Naive thymus-derived CD8-positive, alpha-beta T cell (primary cell): ENCODE measurements at regions not wholly inside any gene's neighbourhood (a gene's known extent, or its start where the extent isn't known, plus 50 kb on each side); places are given as distances from the start of the nearest gene placed in this dataset.

Experiments used
- ATAC-seq, 2 donors: fragments of 150-1000 bp; cut with Tn5 transposase in 1 of 2; sonication (Bioruptor Pico), chemical (Tn5 transposase) in 1 of 2; 1 replicate in 1 of 2; 2 replicates in 1 of 2; pipeline ENCODE4 v1.10.0; 2021; ENCODE audit warnings: mild to moderate bottlenecking in 2 of 2, moderate library complexity in 2 of 2
- POLR2A ChIA-PET: fragments of 350-600 bp; sonication (Branson Sonifier 250); formaldehyde crosslinking; loops from one replicate; lab custom pipeline; 2021; ENCODE audit warnings: antibody characterized with exemption; lab: Charles Lee
- DNase-seq, 10 donors: peaks; one replicate each; pipeline versions ENCODE4 v3.0.0 to v3.0.0-alpha.2; 2020 to 2022
- H3K27ac Mint-ChIP-seq, 10 donors: one replicate each; pipeline ENCODE4 v1.8.0; 2020 to 2022; ENCODE audit warnings: mild to moderate bottlenecking in 10 of 10, mixed read lengths in 10 of 10, moderate library complexity in 4 of 10, inconsistent platforms in 1 of 10
- H3K27me3 Mint-ChIP-seq, 5 donors: one replicate each; pipeline ENCODE4 v1.8.0; 2021 to 2022; ENCODE audit warnings: mixed read lengths in 5 of 5
- H3K36me3 Mint-ChIP-seq, 3 donors: one replicate each; pipeline ENCODE4 v1.8.0; 2020 to 2022; ENCODE audit warnings: mixed read lengths in 3 of 3, mild to moderate bottlenecking in 2 of 3, inconsistent platforms in 1 of 3
- H3K4me1 Mint-ChIP-seq, 4 donors: one replicate each; pipeline ENCODE4 v1.8.0; 2021 to 2022; ENCODE audit warnings: mixed read lengths in 4 of 4
- H3K4me3 Mint-ChIP-seq, 10 donors: one replicate each; pipeline ENCODE4 v1.8.0; 2020 to 2022; ENCODE audit warnings: mild to moderate bottlenecking in 10 of 10, mixed read lengths in 10 of 10, moderate library complexity in 6 of 10, inconsistent platforms in 1 of 10
- H3K9me3 Mint-ChIP-seq, 9 donors: one replicate each; pipeline ENCODE4 v1.8.0; 2020 to 2022; ENCODE audit warnings: mixed read lengths in 9 of 9, mild to moderate bottlenecking in 3 of 9, inconsistent platforms in 1 of 9, moderate library complexity in 1 of 9

- Mint-ChIP-seq H3K36me3 (peaks cover 0 to 6% (median 0%) of the 10 kb centered on the region in 3 donors), H3K27me3 (no peaks in the 10 kb centered on the region), H3K4me3 (no peak overlapping the region), H3K4me1 (no peaks in the 10 kb centered on the region), H3K27ac (no peak overlapping the region), H3K9me3 (peaks cover 0 to 17% (median 10%) of the 10 kb centered on the region in 9 donors)
- ATAC-seq (no peak), DNase-seq (no peak)
- POLR2A ChIA-PET, result no interaction called here
Observed at GRCh38 chr3:80283783-80284182, 516.0 kb upstream of the ROBO1 start.

GRCh38 chr3:80278056-80278455, 510.3 kb upstream of the ROBO1 start:
- Mint-ChIP-seq H3K27me3 (no peaks in the 10 kb centered on the region), H3K4me1 (no peaks in the 10 kb centered on the region), H3K9me3 (peaks cover 0 to 18% (median 6%) of the 10 kb centered on the region in 9 donors), H3K27ac (no peak overlapping the region), H3K4me3 (no peak overlapping the region), H3K36me3 (no peaks in the 10 kb centered on the region)
- ATAC-seq, result no peak
- DNase-seq, result no peak
- POLR2A ChIA-PET, result no interaction called here

- Mint-ChIP-seq H3K27me3 (no peaks in the 10 kb centered on the region), H3K36me3 (no peaks in the 10 kb centered on the region), H3K4me3 (no peak overlapping the region), H3K4me1 (no peaks in the 10 kb centered on the region), H3K27ac (no peak overlapping the region), H3K9me3 (peaks cover 0 to 21% (median 6%) of the 10 kb centered on the region in 9 donors)
- POLR2A ChIA-PET, result no interaction called here
- ATAC-seq, result no peak
- DNase-seq, result no peak
Observed at GRCh38 chr3:80275120-80275519, 507.3 kb upstream of the ROBO1 start.

GRCh38 chr3:80263260-80263659, 495.5 kb upstream of the ROBO1 start:
- POLR2A ChIA-PET, result no interaction called here
- Mint-ChIP-seq H3K27me3 (no peaks in the 10 kb centered on the region), H3K9me3 (peaks cover 0 to 20% (median 5%) of the 10 kb centered on the region in 9 donors), H3K4me3 (no peak overlapping the region), H3K4me1 (no peaks in the 10 kb centered on the region), H3K27ac (no peak overlapping the region), H3K36me3 (peaks cover 0 to 3% (median 0%) of the 10 kb centered on the region in 3 donors)
- DNase-seq, result no peak
- no peak for ATAC-seq

GRCh38 chr3:80261082-80261481, 493.3 kb upstream of the ROBO1 start:
- no peaks in the 10 kb centered on the region for H3K36me3 Mint-ChIP-seq
- peaks cover 0 to 29% (median 4%) of the 10 kb centered on the region in 9 donors for H3K9me3 Mint-ChIP-seq
- ATAC-seq (no peak), DNase-seq (no peak)
- no peak overlapping the region for H3K27ac Mint-ChIP-seq
- H3K4me1 Mint-ChIP-seq, result no peaks in the 10 kb centered on the region
- H3K27me3 Mint-ChIP-seq, result no peaks in the 10 kb centered on the region
- POLR2A ChIA-PET, result no interaction called here
- H3K4me3 Mint-ChIP-seq, result no peak overlapping the region

GRCh38 chr3:80259736-80260135, 491.9 kb upstream of the ROBO1 start:
- Mint-ChIP-seq H3K36me3 (no peaks in the 10 kb centered on the region), H3K9me3 (peaks cover 0 to 20% (median 4%) of the 10 kb centered on the region in 9 donors), H3K4me1 (no peaks in the 10 kb centered on the region), H3K4me3 (no peak overlapping the region), H3K27me3 (no peaks in the 10 kb centered on the region), H3K27ac (no peak overlapping the region)
- ATAC-seq, result no peak
- no peak for DNase-seq
- POLR2A ChIA-PET, result no interaction called here

GRCh38 chr3:80252113-80252512, 484.3 kb upstream of the ROBO1 start:
- peaks cover 8 to 38% (median 21%) of the 10 kb centered on the region in 9 donors for H3K9me3 Mint-ChIP-seq
- no peaks in the 10 kb centered on the region for H3K36me3 Mint-ChIP-seq
- DNase-seq (no peak), ATAC-seq (no peak)
- no peaks in the 10 kb centered on the region for H3K4me1 Mint-ChIP-seq
- no peak overlapping the region for H3K27ac Mint-ChIP-seq
- H3K27me3 Mint-ChIP-seq, result no peaks in the 10 kb centered on the region
- POLR2A ChIA-PET, result no interaction called here
- no peak overlapping the region for H3K4me3 Mint-ChIP-seq

- no peak overlapping the region for H3K4me3 Mint-ChIP-seq
- H3K36me3 Mint-ChIP-seq, result no peaks in the 10 kb centered on the region
- ATAC-seq, result no peak
- no peaks in the 10 kb centered on the region for H3K27me3 Mint-ChIP-seq
- no peak for DNase-seq
- no peaks in the 10 kb centered on the region for H3K4me1 Mint-ChIP-seq
- POLR2A ChIA-PET, result no interaction called here
- H3K9me3 Mint-ChIP-seq, result peaks cover 6 to 43% (median 26%) of the 10 kb centered on the region in 9 donors
- H3K27ac Mint-ChIP-seq, result no peak overlapping the region
Observed at GRCh38 chr3:80247766-80248165, 480.0 kb upstream of the ROBO1 start.

GRCh38 chr3:80244390-80244789, 476.6 kb upstream of the ROBO1 start:
- no peaks in the 10 kb centered on the region for H3K4me1 Mint-ChIP-seq
- H3K27me3 Mint-ChIP-seq, result no peaks in the 10 kb centered on the region
- H3K36me3 Mint-ChIP-seq, result no peaks in the 10 kb centered on the region
- peaks cover 3 to 37% (median 17%) of the 10 kb centered on the region in 9 donors for H3K9me3 Mint-ChIP-seq
- POLR2A ChIA-PET, result no interaction called here
- H3K4me3 Mint-ChIP-seq, result no peak overlapping the region
- no peak for ATAC-seq
- no peak for DNase-seq
- H3K27ac Mint-ChIP-seq, result no peak overlapping the region

GRCh38 chr3:80241791-80242190, 474.0 kb upstream of the ROBO1 start:
- Mint-ChIP-seq H3K36me3 (no peaks in the 10 kb centered on the region), H3K27ac (no peak overlapping the region)

GRCh38 chr3:80239301-80239700, 471.5 kb upstream of the ROBO1 start:
- Mint-ChIP-seq H3K27me3 (no peaks in the 10 kb centered on the region), H3K36me3 (no peaks in the 10 kb centered on the region), H3K9me3 (peaks cover 0 to 20% (median 5%) of the 10 kb centered on the region in 9 donors), H3K4me3 (no peak overlapping the region), H3K27ac (no peak overlapping the region), H3K4me1 (no peaks in the 10 kb centered on the region)
- ATAC-seq, result no peak
- POLR2A ChIA-PET, result no interaction called here
- no peak for DNase-seq

More at GRCh38 chr3:80241791-80242190, 474.0 kb upstream of the ROBO1 start:
- Mint-ChIP-seq H3K27me3 (no peaks in the 10 kb centered on the region), H3K4me1 (no peaks in the 10 kb centered on the region), H3K9me3 (peaks cover 0 to 19% (median 9%) of the 10 kb centered on the region in 9 donors), H3K4me3 (no peak overlapping the region)
- DNase-seq (no peak), ATAC-seq (no peak)
- POLR2A ChIA-PET, result no interaction called here

GRCh38 chr3:80238606-80239005, 470.8 kb upstream of the ROBO1 start:
- POLR2A ChIA-PET, result no interaction called here
- no peak for DNase-seq
- H3K27ac Mint-ChIP-seq, result no peak overlapping the region
- ATAC-seq, result no peak
- no peaks in the 10 kb centered on the region for H3K4me1 Mint-ChIP-seq
- H3K9me3 Mint-ChIP-seq, result peaks cover 0 to 22% (median 5%) of the 10 kb centered on the region in 9 donors
- no peaks in the 10 kb centered on the region for H3K27me3 Mint-ChIP-seq
- no peaks in the 10 kb centered on the region for H3K36me3 Mint-ChIP-seq
- H3K4me3 Mint-ChIP-seq, result no peak overlapping the region

- ATAC-seq, result no peak
- POLR2A ChIA-PET, result no interaction called here
- no peak overlapping the region for H3K27ac Mint-ChIP-seq
Observed at GRCh38 chr3:80238152-80238551, 470.4 kb upstream of the ROBO1 start.

GRCh38 chr3:80234706-80235105, 466.9 kb upstream of the ROBO1 start:
- no peaks in the 10 kb centered on the region for H3K4me1 Mint-ChIP-seq
- no peaks in the 10 kb centered on the region for H3K27me3 Mint-ChIP-seq
- H3K27ac Mint-ChIP-seq, result no peak overlapping the region
- ATAC-seq (no peak), DNase-seq (no peak)
- no peaks in the 10 kb centered on the region for H3K36me3 Mint-ChIP-seq
- no peak overlapping the region for H3K4me3 Mint-ChIP-seq
- POLR2A ChIA-PET, result no interaction called here
- H3K9me3 Mint-ChIP-seq, result peaks cover 0 to 32% (median 6%) of the 10 kb centered on the region in 9 donors

More at GRCh38 chr3:80238152-80238551, 470.4 kb upstream of the ROBO1 start:
- Mint-ChIP-seq H3K4me1 (no peaks in the 10 kb centered on the region), H3K36me3 (no peaks in the 10 kb centered on the region), H3K9me3 (peaks cover 0 to 27% (median 4%) of the 10 kb centered on the region in 9 donors), H3K4me3 (no peak overlapping the region), H3K27me3 (no peaks in the 10 kb centered on the region)
- no peak for DNase-seq
